ENCODE measurements at regions not wholly inside any gene's neighbourhood (a gene's known extent, or its start where the extent isn't known, plus 50 kb on each side); places are given as distances from the start of the nearest gene placed in this dataset.
"Not testable (repeated sequence)": the region's sequence is repeated elsewhere in the genome, so short reads cannot be mapped to it uniquely, and the experiment has no call there.

DNA sequence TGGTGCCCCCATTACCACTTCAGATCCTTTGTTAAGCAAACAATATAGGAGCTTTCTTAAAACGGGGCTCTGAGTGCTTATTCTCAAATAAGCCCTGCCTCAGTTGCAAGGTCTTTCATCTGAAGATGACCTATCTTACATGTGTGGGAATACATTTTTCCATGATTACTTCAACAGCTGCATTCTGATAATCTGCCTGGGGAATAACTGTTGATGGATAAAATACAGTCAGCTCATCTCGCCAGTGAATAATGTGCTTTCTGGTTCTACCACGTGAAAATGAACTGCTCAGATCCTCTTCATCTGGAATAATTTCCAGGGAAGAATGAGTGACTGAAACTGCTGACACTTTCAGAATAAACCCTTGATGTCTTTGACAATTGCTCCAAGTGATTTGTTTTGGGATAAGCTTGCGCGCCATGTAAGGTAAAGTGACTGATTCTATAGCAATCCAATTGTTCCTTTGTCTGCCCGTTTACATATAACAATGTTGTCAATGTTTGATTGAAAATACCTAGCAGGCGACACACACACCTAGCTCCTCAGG is 161.3 kb downstream of the RTL9 start:
- Histone ChIP-seq H3K4me1 (replicated peaks in 1 of 2; ENCODE audit: control insufficient read depth in 2 of 2, insufficient read depth in 2 of 2, low read length in 2 of 2) (no peaks in the 10 kb centered on the region), H3K79me2 (ENCODE audit: control insufficient read depth, insufficient read depth, low read length) (no peaks in the 10 kb centered on the region), H3K4me3 (no peak overlapping the region), H3K27ac (ENCODE audit: extremely low read depth, low read depth, low read length) (no peak overlapping the region), H3K36me3 (ENCODE audit: control insufficient read depth, insufficient read depth, low read length) (no peaks in the 10 kb centered on the region), H3K9me3 (replicated peaks; ENCODE audit: control insufficient read depth, insufficient read depth, low read depth, low read length) (no peaks in the 10 kb centered on the region), H3K9me1 (ENCODE audit: control insufficient read depth, insufficient read depth, low read length) (no peaks in the 10 kb centered on the region), H2AFZ (ENCODE audit: low read depth, low read length) (no peak overlapping the region), H4K20me1 (replicated peaks; ENCODE audit: control insufficient read depth, insufficient read depth, low read length) (no peaks in the 10 kb centered on the region), H3K9ac (ENCODE audit: insufficient read depth in 1 of 2, low read depth in 2 of 2, low read length in 2 of 2) (no peak overlapping the region), H3K4me2 (ENCODE audit: insufficient read depth, low read length) (no peak overlapping the region), H3K27me3 (ENCODE audit: control insufficient read depth in 2 of 2, insufficient read depth in 2 of 2, low read length in 2 of 2) (no peaks in the 10 kb centered on the region)
- intact Hi-C loops (cut with micrococcal nuclease) (no loop called here), in situ Hi-C loops (cut with MboI) (no loop called here)
- WGBS (ENCODE audit: insufficient coverage, low coverage, missing lambda C conversion rate), result 12% methylated on average over 6 of the region's 7 CpGs
- POLR2A ChIA-PET, result no interaction called here
- no peak for DNase-seq (ENCODE audit: extremely low read depth in 1 of 4, low spot score in 3 of 4)
- no peak for ATAC-seq
- CTCF ChIA-PET (ENCODE audit: low intra/inter-chr PET ratio), result no interaction called here
- FAIRE-seq, result no peak
- TF ChIP-seq ZNF77 (CRISPR knock-in tag; IDR thresholded peaks at IDR 0.05) (no peak), CC2D1A (IDR thresholded peaks at IDR 0.05) (no peak), NFIC (IDR thresholded peaks at IDR 0.05) (no peak), NR2F6 (CRISPR knock-in tag; IDR thresholded peaks at IDR 0.05) (no peak), STAT5B (CRISPR knock-in tag; IDR thresholded peaks at IDR 0.05) (no peak), ZZZ3 (IDR thresholded peaks at IDR 0.05) (no peak), ETV5 (CRISPR knock-in tag; IDR thresholded peaks at IDR 0.05; ENCODE audit: low read depth) (no peak), BHLHE40 (IDR thresholded peaks at IDR 0.05; ENCODE audit: low read length) (no peak), POLR2G (IDR thresholded peaks at IDR 0.05; ENCODE audit: low read depth, low read length) (no peak), HDAC1 (IDR thresholded peaks at IDR 0.05) (no peak), SMARCB1 (IDR thresholded peaks at IDR 0.05; ENCODE audit: insufficient read length, low read depth) (no peak)
- TF ChIP-seq, protein P1, sequence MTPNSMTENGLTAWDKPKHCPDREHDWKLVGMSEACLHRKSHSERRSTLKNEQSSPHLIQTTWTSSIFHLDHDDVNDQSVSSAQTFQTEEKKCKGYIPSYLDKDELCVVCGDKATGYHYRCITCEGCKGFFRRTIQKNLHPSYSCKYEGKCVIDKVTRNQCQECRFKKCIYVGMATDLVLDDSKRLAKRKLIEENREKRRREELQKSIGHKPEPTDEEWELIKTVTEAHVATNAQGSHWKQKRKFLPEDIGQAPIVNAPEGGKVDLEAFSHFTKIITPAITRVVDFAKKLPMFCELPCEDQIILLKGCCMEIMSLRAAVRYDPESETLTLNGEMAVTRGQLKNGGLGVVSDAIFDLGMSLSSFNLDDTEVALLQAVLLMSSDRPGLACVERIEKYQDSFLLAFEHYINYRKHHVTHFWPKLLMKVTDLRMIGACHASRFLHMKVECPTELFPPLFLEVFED (CRISPR knock-in tag; conservative IDR thresholded peaks at IDR 0.05), result no peak
- TF ChIP-seq, protein P2, sequence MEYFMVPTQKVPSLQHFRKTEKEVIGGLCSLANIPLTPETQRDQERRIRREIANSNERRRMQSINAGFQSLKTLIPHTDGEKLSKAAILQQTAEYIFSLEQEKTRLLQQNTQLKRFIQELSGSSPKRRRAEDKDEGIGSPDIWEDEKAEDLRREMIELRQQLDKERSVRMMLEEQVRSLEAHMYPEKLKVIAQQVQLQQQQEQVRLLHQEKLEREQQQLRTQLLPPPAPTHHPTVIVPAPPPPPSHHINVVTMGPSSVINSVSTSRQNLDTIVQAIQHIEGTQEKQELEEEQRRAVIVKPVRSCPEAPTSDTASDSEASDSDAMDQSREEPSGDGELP (CRISPR knock-in tag; IDR thresholded peaks at IDR 0.05; ENCODE audit: borderline replicate concordance), result no peak
- no TSS peak for BruUV-seq (replicated peaks)

DNA sequence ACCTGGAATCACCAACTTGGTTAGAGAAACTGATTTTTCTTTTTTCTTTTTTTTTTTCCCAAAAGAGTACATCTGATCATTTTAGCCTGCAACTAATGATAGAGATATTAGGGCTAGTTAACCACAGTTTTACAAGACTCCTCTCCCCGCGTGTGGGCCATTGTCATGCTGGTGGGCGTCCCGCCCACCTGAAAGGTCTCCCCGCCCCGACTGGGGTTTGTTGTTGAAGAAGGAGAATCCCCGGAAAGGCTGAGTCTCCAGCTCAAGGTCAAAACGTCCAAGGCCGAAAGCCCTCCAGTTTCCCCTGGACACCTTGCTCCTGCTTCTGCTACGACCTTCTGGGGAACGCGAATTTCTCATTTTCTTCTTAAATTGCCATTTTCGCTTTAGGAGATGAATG is 162.0 kb downstream of the RTL9 start:
- POLR2A ChIA-PET; BruUV-seq (replicated peaks); H3K9ac ChIP-seq (ENCODE audit: insufficient read depth in 1 of 2, low read depth in 2 of 2, low read length in 2 of 2); H3K36me3 ChIP-seq (ENCODE audit: control insufficient read depth, insufficient read depth, low read length); H3K27ac ChIP-seq (ENCODE audit: extremely low read depth, low read depth, low read length); H3K27me3 ChIP-seq (ENCODE audit: control insufficient read depth in 2 of 2, insufficient read depth in 2 of 2, low read length in 2 of 2); intact Hi-C loops (cut with micrococcal nuclease); H3K4me1 ChIP-seq (replicated peaks in 1 of 2; ENCODE audit: control insufficient read depth in 2 of 2, insufficient read depth in 2 of 2, low read length in 2 of 2); H3K9me1 ChIP-seq (ENCODE audit: control insufficient read depth, insufficient read depth, low read length); ATAC-seq; DNase-seq (ENCODE audit: extremely low read depth in 1 of 4, low spot score in 3 of 4); H3K4me2 ChIP-seq (ENCODE audit: insufficient read depth, low read length); H3K79me2 ChIP-seq (ENCODE audit: control insufficient read depth, insufficient read depth, low read length); in situ Hi-C loops (cut with MboI); H2AFZ ChIP-seq (ENCODE audit: low read depth, low read length); H3K9me3 ChIP-seq (replicated peaks; ENCODE audit: control insufficient read depth, insufficient read depth, low read depth, low read length); H4K20me1 ChIP-seq (replicated peaks; ENCODE audit: control insufficient read depth, insufficient read depth, low read length); CTCF ChIA-PET (ENCODE audit: low intra/inter-chr PET ratio); H3K4me3 ChIP-seq: not testable (repeated sequence)
- FAIRE-seq, result peak; percentile 32
- WGBS (ENCODE audit: insufficient coverage, low coverage, missing lambda C conversion rate), result 2% methylated on average over 6 of the region's 13 CpGs
